A673 (cell line): ENCODE measurements at regions not wholly inside any gene's neighbourhood (a gene's known extent, or its start where the extent isn't known, plus 50 kb on each side); places are given as distances from the start of the nearest gene placed in this dataset.

ENCODE experiments used
- BruUV-seq: library from RNA; stranded (reverse); fragments of 400-500 nt; replicated peaks from 2 replicates; lab custom pipeline; 2021; lab: Mats Ljungman, UMichigan
- CTCF ChIA-PET: fragments of 300-600 bp; sonication (Branson Sonifier 250); formaldehyde crosslinking; loops from one replicate; lab custom pipeline; 2022; ENCODE audit warnings: antibody characterized with exemption; lab: Charles Lee
- POLR2A ChIA-PET: fragments of 300-600 bp; sonication (Branson Sonifier 250); formaldehyde crosslinking; loops from one replicate; lab custom pipeline; 2022; ENCODE audit warnings: antibody characterized with exemption; ENCODE audit not compliant: low non-redundant PET; lab: Charles Lee
- DNase-seq: peaks from one replicate; pipeline ENCODE4 v3.0.0-alpha.2; 2015; ENCODE audit warnings: low spot score
- H3K27ac ChIP-seq: fragments of 200-600 bp; sonication (generic); 2 replicates; pipeline ENCODE4 v1.5.1; 2016; ENCODE audit warnings: mixed run types, low read depth, mild to moderate bottlenecking, mixed read lengths, antibody characterized with exemption, low read length; ENCODE audit not compliant: poor library complexity, severe bottlenecking
- H3K27me3 ChIP-seq: fragments of 200-600 bp; sonication (generic); replicated peaks from 2 replicates; pipeline ENCODE4 v1.6.1; 2017; ENCODE audit warnings: mixed run types, low read depth, mild to moderate bottlenecking, mixed read lengths, antibody characterized with exemption, low read length; ENCODE audit not compliant: insufficient read depth, poor library complexity
- H3K36me3 ChIP-seq: fragments of 200-600 bp; sonication (generic); 2 replicates; pipeline ENCODE4 v1.6.1; 2016; ENCODE audit warnings: mixed run types, mild to moderate bottlenecking, mixed read lengths, antibody characterized with exemption, low read length; ENCODE audit not compliant: insufficient read depth, poor library complexity, severe bottlenecking
- H3K4me1 ChIP-seq: fragments of 200-600 bp; sonication (generic); 2 replicates; pipeline ENCODE4 v1.6.1; 2017; ENCODE audit warnings: mixed run types, mild to moderate bottlenecking, mixed read lengths, antibody characterized with exemption, low read length; ENCODE audit not compliant: insufficient read depth, poor library complexity, severe bottlenecking
- H3K4me3 ChIP-seq: fragments of 200-600 bp; sonication (generic); 2 replicates; pipeline ENCODE4 v1.5.1; 2016; ENCODE audit warnings: low read depth, mixed run types, mild to moderate bottlenecking, mixed read lengths, low read length; ENCODE audit not compliant: poor library complexity, severe bottlenecking
- H3K9me3 ChIP-seq: fragments of 200-600 bp; sonication (generic); 2 replicates; pipeline ENCODE4 v1.6.1; 2016; ENCODE audit warnings: mixed run types, low read depth, mild to moderate bottlenecking, mixed read lengths, antibody characterized with exemption, low read length; ENCODE audit not compliant: poor library complexity, severe bottlenecking
- EZH2 ChIP-seq: fragments of 200-600 bp; sonication (generic); IDR thresholded peaks from 2 replicates; pipeline ENCODE4 v1.6.1; 2017; ENCODE audit warnings: borderline replicate concordance, low read depth, mild to moderate bottlenecking, mixed read lengths, antibody characterized with exemption, low read length; ENCODE audit not compliant: poor library complexity, severe bottlenecking
- intact Hi-C: fragments of 100-400 bp; cut with micrococcal nuclease; formaldehyde crosslinking; loops from one replicate; pipeline ENCODE4 v1.10.0; 2022; ENCODE audit not compliant: unreplicated experiment
- TF ChIP-seq, protein P1 (sequence below): fragments of 300-800, 200-600 bp; sonication (generic); conservative IDR thresholded peaks from 2 replicates; pipeline ENCODE4 v1.5.1; 2017; ENCODE audit warnings: low read depth, mild to moderate bottlenecking, antibody characterized with exemption, low read length, moderate library complexity, mixed read lengths

DNA sequence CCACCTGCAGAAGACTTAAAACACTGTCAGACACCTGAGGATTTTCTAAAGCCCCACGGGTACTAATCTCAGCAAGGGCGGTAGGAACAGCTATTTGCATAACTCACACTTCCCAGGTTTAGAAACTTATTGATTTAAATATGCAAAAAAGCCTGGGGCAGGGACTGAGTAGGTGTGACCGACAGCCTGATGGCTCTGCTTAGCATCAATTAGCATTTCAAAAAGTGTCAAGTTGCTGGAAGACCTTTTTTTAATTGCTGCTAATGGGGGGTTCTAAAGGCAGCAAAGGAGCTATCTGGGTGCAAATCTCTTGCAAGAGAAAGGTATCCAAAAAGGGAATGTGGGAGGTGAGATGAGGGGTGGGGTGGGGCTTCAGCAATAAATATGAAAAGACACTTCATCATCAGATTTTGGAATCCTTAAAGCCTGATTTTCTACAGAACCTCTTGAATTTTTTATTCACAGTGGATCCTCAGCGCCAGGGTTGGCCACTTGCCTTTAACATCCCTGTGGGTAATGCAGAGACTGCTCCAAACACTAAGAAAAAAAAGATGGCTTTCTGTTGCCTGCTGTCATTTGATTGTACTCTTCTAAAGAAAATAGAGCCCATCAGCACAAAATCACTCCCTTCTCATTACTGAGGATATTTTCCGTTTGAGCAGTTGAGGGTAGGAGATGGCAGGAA lies 121.1 kb upstream of the RMP24 start:
- Histone ChIP-seq H3K4me1 (no peaks in the 10 kb centered on the region), H3K27me3 (peaks cover 6% of the 10 kb centered on the region), H3K4me3 (no peak overlapping the region), H3K27ac (no peak overlapping the region), H3K36me3 (no peaks in the 10 kb centered on the region), H3K9me3 (no peaks in the 10 kb centered on the region)
- no peak for DNase-seq
- no peak for TF ChIP-seq EZH2
- TF ChIP-seq, protein P1, sequence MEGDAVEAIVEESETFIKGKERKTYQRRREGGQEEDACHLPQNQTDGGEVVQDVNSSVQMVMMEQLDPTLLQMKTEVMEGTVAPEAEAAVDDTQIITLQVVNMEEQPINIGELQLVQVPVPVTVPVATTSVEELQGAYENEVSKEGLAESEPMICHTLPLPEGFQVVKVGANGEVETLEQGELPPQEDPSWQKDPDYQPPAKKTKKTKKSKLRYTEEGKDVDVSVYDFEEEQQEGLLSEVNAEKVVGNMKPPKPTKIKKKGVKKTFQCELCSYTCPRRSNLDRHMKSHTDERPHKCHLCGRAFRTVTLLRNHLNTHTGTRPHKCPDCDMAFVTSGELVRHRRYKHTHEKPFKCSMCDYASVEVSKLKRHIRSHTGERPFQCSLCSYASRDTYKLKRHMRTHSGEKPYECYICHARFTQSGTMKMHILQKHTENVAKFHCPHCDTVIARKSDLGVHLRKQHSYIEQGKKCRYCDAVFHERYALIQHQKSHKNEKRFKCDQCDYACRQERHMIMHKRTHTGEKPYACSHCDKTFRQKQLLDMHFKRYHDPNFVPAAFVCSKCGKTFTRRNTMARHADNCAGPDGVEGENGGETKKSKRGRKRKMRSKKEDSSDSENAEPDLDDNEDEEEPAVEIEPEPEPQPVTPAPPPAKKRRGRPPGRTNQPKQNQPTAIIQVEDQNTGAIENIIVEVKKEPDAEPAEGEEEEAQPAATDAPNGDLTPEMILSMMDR, result no peak
- ChIA-PET POLR2A (no interaction called here), CTCF (interaction anchor here (0.7 kb wide), 1 partner anchor 1394 kb away, joined by 12 read pairs; no protein-coding TSS in a partner anchor)
- no TSS peak for BruUV-seq
- intact Hi-C loops, result no loop called here

DNA sequence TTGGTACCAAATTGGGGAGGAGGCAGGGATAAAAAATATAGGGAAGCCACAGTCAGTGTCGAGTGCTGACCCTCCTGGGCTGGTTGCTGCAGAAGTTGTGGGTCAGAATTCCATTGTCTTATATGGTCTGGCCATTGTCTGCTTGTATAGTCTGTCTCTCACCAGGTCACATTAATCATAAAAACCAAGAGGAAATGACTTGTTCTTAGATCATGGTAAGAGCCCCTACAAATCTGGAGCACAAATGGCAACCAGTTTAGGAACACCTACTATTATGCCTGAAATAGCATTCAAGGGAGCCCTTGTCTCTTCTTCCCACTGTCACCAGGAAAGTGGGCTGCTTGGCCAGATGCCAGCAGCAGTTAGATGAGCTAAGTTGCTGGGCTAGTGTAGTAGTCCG lies 119.7 kb upstream of the RMP24 start:
- Histone ChIP-seq H3K4me3 (no peak overlapping the region), H3K9me3 (no peaks in the 10 kb centered on the region), H3K4me1 (no peaks in the 10 kb centered on the region), H3K36me3 (no peaks in the 10 kb centered on the region), H3K27ac (no peak overlapping the region), H3K27me3 (peaks cover 6% of the 10 kb centered on the region)
- no peak for TF ChIP-seq EZH2
- TF ChIP-seq, protein P1, result no peak
- intact Hi-C loops, result no loop called here
- POLR2A ChIA-PET, result no interaction called here
- CTCF ChIA-PET, result no interaction called here
- no peak for DNase-seq
- BruUV-seq, result no TSS peak

DNA sequence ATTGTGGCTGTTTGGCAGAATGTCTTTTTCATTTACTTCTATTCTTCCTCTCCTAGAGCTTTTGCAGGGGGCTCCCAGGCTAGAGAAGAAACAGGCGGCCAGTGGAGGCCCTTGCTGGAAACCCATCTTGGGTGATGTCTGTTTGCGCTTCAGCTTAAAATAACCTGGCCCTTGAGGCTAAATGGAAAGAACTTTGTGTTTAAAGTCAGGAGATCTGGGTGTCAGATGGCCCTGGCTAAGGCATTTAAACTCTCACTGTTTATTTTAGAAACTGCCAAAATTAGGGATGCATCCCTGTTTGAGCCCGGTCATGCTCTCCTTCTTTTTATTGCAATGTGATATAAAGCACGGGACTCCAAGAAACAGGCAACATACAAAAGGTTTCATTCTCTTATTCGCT lies 118.4 kb upstream of the RMP24 start:
- CTCF ChIA-PET, result no interaction called here
- DNase-seq, result no peak
- intact Hi-C loops, result no loop called here
- no peak overlapping the region for H3K4me3 ChIP-seq
- BruUV-seq, result no TSS peak
- peaks cover 6% of the 10 kb centered on the region for H3K27me3 ChIP-seq
- no peaks in the 10 kb centered on the region for H3K36me3 ChIP-seq
- POLR2A ChIA-PET, result no interaction called here
- H3K4me1 ChIP-seq, result no peaks in the 10 kb centered on the region
- TF ChIP-seq EZH2, result no peak
- TF ChIP-seq, protein P1, result no peak
- no peak overlapping the region for H3K27ac ChIP-seq
- H3K9me3 ChIP-seq, result no peaks in the 10 kb centered on the region
